Memory B cell (primary cell): ENCODE measurements at regions not wholly inside any gene's neighbourhood (a gene's known extent, or its start where the extent isn't known, plus 50 kb on each side); places are given as distances from the start of the nearest gene placed in this dataset.
A peak's percentile ranks its signal among the peaks of the same experiment; 100 is the strongest.

ENCODE experiments used
- ATAC-seq: fragments of 150-1000 bp; cut with Tn5 transposase; 2 replicates; pipeline ENCODE4 v1.10.0; 2021; ENCODE audit warnings: low read depth, mild to moderate bottlenecking, moderate library complexity
- DNase-seq, 2 donors: peaks; one replicate each; pipeline ENCODE4 v3.0.0; 2022; ENCODE audit warnings: low spot score in 2 of 2
- H3K27ac Mint-ChIP-seq: one replicate; pipeline ENCODE4 v1.8.0; 2022; ENCODE audit warnings: mild to moderate bottlenecking, moderate library complexity, mixed read lengths
- H3K27me3 Mint-ChIP-seq: one replicate; pipeline ENCODE4 v1.8.0; 2022; ENCODE audit warnings: mixed read lengths
- H3K36me3 Mint-ChIP-seq: one replicate; pipeline ENCODE4 v1.8.0; 2022; ENCODE audit warnings: mild to moderate bottlenecking, mixed read lengths
- H3K4me1 Mint-ChIP-seq: one replicate; pipeline ENCODE4 v1.8.0; 2022; ENCODE audit warnings: mixed read lengths
- H3K4me3 Mint-ChIP-seq: one replicate; pipeline ENCODE4 v1.8.0; 2022; ENCODE audit warnings: mild to moderate bottlenecking, moderate library complexity, mixed read lengths
- H3K9me3 Mint-ChIP-seq: one replicate; pipeline ENCODE4 v1.8.0; 2022; ENCODE audit warnings: mixed read lengths

- ATAC-seq = peak; percentile 69
- Mint-ChIP-seq H3K9me3 (peaks cover 13% of the 10 kb centered on the region), H3K27me3 (peaks cover 14% of the 10 kb centered on the region), H3K4me1 (no peaks in the 10 kb centered on the region), H3K36me3 (peaks cover 2% of the 10 kb centered on the region), H3K27ac (no peak overlapping the region), H3K4me3 (no peak overlapping the region)
- DNase-seq = no peak
Observed at GRCh38 chr1:42096554-42096953, 56.7 kb upstream of the GUCA2B start.

DNA sequence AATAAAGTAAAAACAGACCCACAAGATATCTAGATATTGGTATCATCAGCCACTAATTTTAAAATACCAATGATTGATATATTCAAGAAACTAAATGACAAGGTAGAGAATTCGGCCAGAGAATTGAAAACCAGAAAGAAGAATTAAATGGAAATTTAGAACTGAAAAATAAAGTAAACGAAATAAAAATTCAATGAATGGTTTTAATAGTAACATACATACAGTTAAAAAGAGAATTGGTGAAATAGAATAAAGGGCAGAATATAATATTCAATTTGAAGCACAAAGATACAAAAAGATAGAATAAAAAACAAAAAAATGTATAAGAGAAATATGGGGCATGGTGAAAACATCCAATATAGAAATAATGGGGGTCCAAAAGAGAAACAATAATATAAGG lies 64.0 kb upstream of the GUCA2B start:
- no peaks in the 10 kb centered on the region for H3K4me1 Mint-ChIP-seq
- peaks cover 6% of the 10 kb centered on the region for H3K36me3 Mint-ChIP-seq
- no peak overlapping the region for H3K4me3 Mint-ChIP-seq
- H3K9me3 Mint-ChIP-seq = peaks cover 17% of the 10 kb centered on the region
- H3K27me3 Mint-ChIP-seq = peaks cover 4% of the 10 kb centered on the region
- DNase-seq (no peak), ATAC-seq (no peak)
- H3K27ac Mint-ChIP-seq = no peak overlapping the region

GRCh38 chr1:42086146-42086545 lies 67.1 kb upstream of the GUCA2B start:
- Mint-ChIP-seq H3K4me3 (no peak overlapping the region), H3K36me3 (peaks cover 6% of the 10 kb centered on the region), H3K27ac (no peak overlapping the region), H3K27me3 (peaks cover 10% of the 10 kb centered on the region), H3K9me3 (peaks cover 14% of the 10 kb centered on the region), H3K4me1 (no peaks in the 10 kb centered on the region)
- DNase-seq = no peak
- ATAC-seq = no peak

DNA sequence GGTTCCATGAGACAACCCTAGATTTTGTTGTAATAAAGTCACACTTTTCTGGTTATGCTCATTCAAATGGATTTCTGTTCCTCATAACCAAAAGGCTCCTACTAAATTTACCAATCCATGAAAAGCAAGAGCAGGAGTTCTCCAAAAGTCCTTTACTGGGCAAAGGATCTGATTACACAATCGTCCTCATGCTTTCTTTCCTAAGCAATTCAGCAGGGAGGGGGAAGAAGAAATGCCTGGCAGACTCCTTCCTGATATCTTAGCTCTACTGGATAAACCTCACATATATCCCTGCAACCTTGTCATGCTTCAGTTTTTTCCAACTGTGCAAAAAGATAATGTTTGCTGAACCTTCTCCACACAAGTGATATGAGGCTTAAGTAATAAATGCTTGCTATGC lies 67.6 kb upstream of the GUCA2B start:
- DNase-seq (no peak), ATAC-seq (no peak)
- Mint-ChIP-seq H3K4me1 (no peaks in the 10 kb centered on the region), H3K36me3 (peaks cover 6% of the 10 kb centered on the region), H3K4me3 (no peak overlapping the region), H3K27ac (no peak overlapping the region), H3K27me3 (peaks cover 12% of the 10 kb centered on the region), H3K9me3 (peaks cover 14% of the 10 kb centered on the region)

- H3K4me3 Mint-ChIP-seq = no peak overlapping the region
Observed at GRCh38 chr1:42081475-42081874, 71.7 kb upstream of the GUCA2B start.

GRCh38 chr1:42075179-42075578 lies 78.0 kb upstream of the GUCA2B start:
- no peaks in the 10 kb centered on the region for H3K36me3 Mint-ChIP-seq
- DNase-seq (no peak), ATAC-seq (no peak)
- no peaks in the 10 kb centered on the region for H3K4me1 Mint-ChIP-seq
- H3K4me3 Mint-ChIP-seq = no peak overlapping the region
- H3K27ac Mint-ChIP-seq = no peak overlapping the region
- peaks cover 8% of the 10 kb centered on the region for H3K9me3 Mint-ChIP-seq
- peaks cover 18% of the 10 kb centered on the region for H3K27me3 Mint-ChIP-seq

More at GRCh38 chr1:42081475-42081874, 71.7 kb upstream of the GUCA2B start:
- Mint-ChIP-seq H3K4me1 (no peaks in the 10 kb centered on the region), H3K27ac (no peak overlapping the region), H3K9me3 (peaks cover 4% of the 10 kb centered on the region), H3K27me3 (peaks cover 18% of the 10 kb centered on the region), H3K36me3 (no peaks in the 10 kb centered on the region)
- ATAC-seq = no peak
- DNase-seq = no peak

DNA sequence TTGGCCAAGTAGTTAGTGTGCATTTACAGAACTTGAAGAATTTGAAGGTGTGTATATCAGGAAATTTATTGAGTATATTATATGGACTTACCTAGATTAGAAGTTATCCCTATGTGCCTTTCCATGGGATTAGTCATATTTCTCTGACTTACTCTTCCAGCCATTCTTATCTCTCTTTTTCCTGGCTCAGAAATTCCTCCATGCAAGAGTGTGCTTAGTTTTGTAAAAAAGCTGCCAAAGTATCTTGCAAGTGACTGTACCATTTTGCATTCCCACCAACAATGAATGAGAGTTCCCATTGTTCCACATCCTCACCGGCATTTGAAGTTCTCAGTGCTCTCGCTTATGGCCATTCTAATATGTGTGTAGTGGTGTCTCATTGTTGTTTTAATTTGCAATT lies 82.2 kb upstream of the GUCA2B start:
- Mint-ChIP-seq H3K36me3 (no peaks in the 10 kb centered on the region), H3K4me1 (no peaks in the 10 kb centered on the region), H3K27ac (no peak overlapping the region), H3K9me3 (peaks cover 4% of the 10 kb centered on the region), H3K27me3 (peaks cover 13% of the 10 kb centered on the region), H3K4me3 (no peak overlapping the region)
- DNase-seq (no peak), ATAC-seq (no peak)

- peaks cover 31% of the 10 kb centered on the region for H3K27me3 Mint-ChIP-seq
- ATAC-seq (no peak), DNase-seq (no peak)
- no peak overlapping the region for H3K27ac Mint-ChIP-seq
- peaks cover 15% of the 10 kb centered on the region for H3K9me3 Mint-ChIP-seq
- H3K4me3 Mint-ChIP-seq = no peak overlapping the region
- H3K36me3 Mint-ChIP-seq = peaks cover 6% of the 10 kb centered on the region
- no peaks in the 10 kb centered on the region for H3K4me1 Mint-ChIP-seq
Observed at GRCh38 chr1:42057800-42058199, 95.4 kb upstream of the GUCA2B start.

GRCh38 chr1:42056460-42056859 lies 96.8 kb upstream of the GUCA2B start:
- Mint-ChIP-seq H3K4me1 (no peaks in the 10 kb centered on the region), H3K27me3 (peaks cover 28% of the 10 kb centered on the region), H3K4me3 (no peak overlapping the region), H3K27ac (no peak overlapping the region), H3K36me3 (peaks cover 6% of the 10 kb centered on the region), H3K9me3 (peaks cover 15% of the 10 kb centered on the region)
- DNase-seq = no peak
- no peak for ATAC-seq

DNA sequence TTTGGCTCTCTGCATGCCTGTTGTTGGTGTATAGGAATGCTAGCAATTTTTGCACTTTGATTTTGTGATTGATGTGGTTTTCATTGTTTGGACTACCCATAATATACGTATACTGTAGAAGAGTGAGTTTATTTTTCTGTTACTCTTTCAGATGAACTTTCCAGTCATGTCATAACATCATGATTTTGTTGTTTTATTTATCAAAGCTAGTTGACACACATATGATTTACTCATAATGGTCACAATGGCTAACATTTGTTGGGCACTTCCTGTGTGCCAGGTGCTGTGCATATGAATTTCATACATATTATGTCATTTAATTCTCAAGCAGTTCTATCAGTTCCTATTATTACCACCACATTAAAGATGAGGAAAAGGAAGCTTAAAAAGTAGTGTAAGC lies 98.1 kb upstream of the GUCA2B start:
- peaks cover 32% of the 10 kb centered on the region for H3K27me3 Mint-ChIP-seq
- H3K9me3 Mint-ChIP-seq = peaks cover 15% of the 10 kb centered on the region
- DNase-seq (no peak), ATAC-seq (no peak)
- peaks cover 6% of the 10 kb centered on the region for H3K36me3 Mint-ChIP-seq
- no peak overlapping the region for H3K27ac Mint-ChIP-seq
- H3K4me1 Mint-ChIP-seq = no peaks in the 10 kb centered on the region
- H3K4me3 Mint-ChIP-seq = no peak overlapping the region

DNA sequence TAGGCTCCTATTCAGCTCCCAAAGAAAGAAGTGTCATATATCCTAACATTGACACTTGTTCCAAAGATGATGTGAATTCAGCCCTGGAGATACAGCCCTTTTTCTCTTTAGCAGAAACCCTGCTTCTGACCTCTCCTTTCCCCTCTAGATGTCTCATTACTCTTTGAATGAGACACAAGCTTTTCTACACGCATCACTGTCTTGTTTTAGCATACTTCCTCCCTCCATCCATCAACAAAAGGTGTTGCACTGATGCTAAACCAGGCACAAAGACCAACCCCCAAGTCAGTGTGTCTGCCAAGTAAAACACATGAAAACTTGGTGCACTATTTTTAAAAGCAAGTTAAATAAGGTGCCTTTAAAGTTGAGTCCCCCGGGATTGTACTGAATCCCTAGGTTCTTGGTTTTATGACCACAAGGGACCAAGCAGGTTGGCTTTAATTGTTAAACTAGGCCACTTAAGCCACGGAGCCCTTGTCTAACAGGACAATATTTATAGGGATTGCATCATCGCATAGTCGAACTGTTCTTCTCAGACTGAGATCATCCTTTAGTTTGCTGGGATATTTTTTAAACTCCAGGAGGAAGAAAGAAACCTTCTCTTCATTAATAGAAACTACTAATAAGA lies 101.0 kb upstream of the GUCA2B start:
- ATAC-seq (no peak), DNase-seq (no peak)
- Mint-ChIP-seq H3K4me1 (no peaks in the 10 kb centered on the region), H3K27me3 (peaks cover 24% of the 10 kb centered on the region), H3K9me3 (peaks cover 7% of the 10 kb centered on the region), H3K4me3 (no peak overlapping the region), H3K27ac (no peak overlapping the region), H3K36me3 (no peaks in the 10 kb centered on the region)

DNA sequence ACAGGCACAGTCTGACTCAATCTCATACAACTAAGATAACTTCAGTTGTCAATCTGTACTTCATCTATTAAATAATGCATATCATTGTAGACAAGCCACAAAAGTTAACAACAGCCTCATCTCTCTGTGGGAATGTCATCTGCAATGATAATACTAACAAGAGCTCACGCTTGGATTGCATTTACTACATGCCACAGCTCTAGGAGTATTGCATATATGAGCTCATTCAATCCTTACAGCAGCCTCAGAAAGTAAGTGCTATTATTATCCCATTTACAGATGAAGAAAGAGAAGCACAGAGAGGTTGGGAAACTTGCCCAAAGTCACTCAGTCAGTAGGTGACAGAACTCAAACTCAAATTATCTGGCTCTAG lies 105.7 kb upstream of the GUCA2B start:
- Mint-ChIP-seq H3K36me3 (no peaks in the 10 kb centered on the region), H3K4me1 (no peaks in the 10 kb centered on the region), H3K27ac (no peak overlapping the region), H3K27me3 (peaks cover 15% of the 10 kb centered on the region), H3K4me3 (no peak overlapping the region), H3K9me3 (no peaks in the 10 kb centered on the region)
- DNase-seq = no peak
- ATAC-seq = no peak

- H3K9me3 Mint-ChIP-seq = no peaks in the 10 kb centered on the region
- no peaks in the 10 kb centered on the region for H3K4me1 Mint-ChIP-seq
- H3K36me3 Mint-ChIP-seq = no peaks in the 10 kb centered on the region
- H3K4me3 Mint-ChIP-seq = no peak overlapping the region
- no peak overlapping the region for H3K27ac Mint-ChIP-seq
- DNase-seq = no peak
- no peak for ATAC-seq
- H3K27me3 Mint-ChIP-seq = peaks cover 12% of the 10 kb centered on the region
Observed at GRCh38 chr1:42046761-42047507, 106.3 kb upstream of the GUCA2B start.

DNA sequence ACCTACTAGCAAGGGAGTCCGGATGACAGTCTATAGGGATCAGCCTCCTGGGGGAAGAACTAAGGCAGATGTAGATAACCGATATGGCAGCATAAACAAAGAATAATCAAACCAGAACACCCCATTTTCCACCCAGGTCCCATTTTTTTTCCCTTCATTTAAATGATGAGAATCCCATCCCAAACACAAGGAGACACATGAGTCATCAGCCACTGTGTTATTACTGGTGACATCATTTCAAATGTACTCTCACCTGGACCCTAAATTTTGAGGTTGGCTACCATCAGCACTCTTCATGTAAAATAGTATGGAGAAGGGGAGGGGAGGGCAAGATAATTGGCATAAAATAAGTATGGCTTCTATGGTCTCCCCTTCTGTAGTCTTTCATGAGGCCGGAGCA lies 108.9 kb upstream of the GUCA2B start:
- no peak for DNase-seq
- H3K36me3 Mint-ChIP-seq = no peaks in the 10 kb centered on the region
- H3K27ac Mint-ChIP-seq = no peak overlapping the region
- ATAC-seq = no peak
- peaks cover 5% of the 10 kb centered on the region for H3K27me3 Mint-ChIP-seq
- H3K9me3 Mint-ChIP-seq = no peaks in the 10 kb centered on the region
- H3K4me3 Mint-ChIP-seq = no peak overlapping the region
- no peaks in the 10 kb centered on the region for H3K4me1 Mint-ChIP-seq

DNA sequence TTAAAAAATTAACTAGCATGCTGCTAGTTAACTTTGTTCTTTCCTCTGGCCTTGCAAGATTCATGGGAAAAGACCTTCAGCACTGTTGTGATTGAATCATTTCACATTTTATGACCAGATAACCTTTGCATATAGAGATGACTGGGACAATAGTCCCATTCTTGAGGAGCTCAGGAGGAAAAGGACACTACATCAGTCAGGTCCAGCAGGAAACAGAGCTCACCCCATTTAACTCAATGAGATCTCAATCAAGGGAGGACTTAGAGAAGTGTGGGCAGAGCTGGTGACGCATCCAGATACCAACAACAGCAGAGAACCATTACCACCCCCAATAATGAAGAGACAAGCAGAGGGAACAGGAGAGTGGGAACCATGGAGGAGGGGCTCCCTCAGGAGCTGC lies 109.4 kb upstream of the GUCA2B start:
- Mint-ChIP-seq H3K27ac (no peak overlapping the region), H3K9me3 (no peaks in the 10 kb centered on the region), H3K4me1 (no peaks in the 10 kb centered on the region), H3K4me3 (no peak overlapping the region), H3K36me3 (no peaks in the 10 kb centered on the region), H3K27me3 (peaks cover 3% of the 10 kb centered on the region)
- ATAC-seq = no peak
- no peak for DNase-seq
